ENCODE measurements at regions not wholly inside any gene's neighbourhood (a gene's known extent, or its start where the extent isn't known, plus 50 kb on each side); places are given as distances from the start of the nearest gene placed in this dataset.

GRCh38 chr3:30273304-30274072 lies 332.9 kb upstream of the TGFBR2 start:
- Histone ChIP-seq H3K27me3 (ENCODE audit: control insufficient read depth, extremely low read depth, insufficient read depth, low read length) (no peaks in the 10 kb centered on the region), H4K20me1 (ENCODE audit: control insufficient read depth, extremely low read depth, insufficient read depth, low read length) (no peaks in the 10 kb centered on the region), H3K4me2 (ENCODE audit: control insufficient read depth, extremely low read depth, insufficient read depth, low read depth, low read length) (no peak overlapping the region), H3K79me2 (ENCODE audit: control insufficient read depth, insufficient read depth, low read length) (no peaks in the 10 kb centered on the region), H3K9me3 (ENCODE audit: control insufficient read depth, low read depth, low read length) (peaks cover 2% of the 10 kb centered on the region), H3K36me3 (ENCODE audit: control insufficient read depth in 2 of 2, extremely low read depth in 1 of 2, insufficient read depth in 2 of 2, low read length in 2 of 2) (no peaks in the 10 kb centered on the region), H2AFZ (ENCODE audit: control insufficient read depth, low read length) (no peak overlapping the region), H3K4me3 (ENCODE audit: control insufficient read depth in 2 of 3, extremely low read depth in 1 of 3, insufficient read depth in 2 of 3, low read depth in 1 of 3, low read length in 3 of 3) (no peak overlapping the region), H3K27ac (ENCODE audit: control insufficient read depth, insufficient read depth, low read length) (no peak overlapping the region), H3K4me1 (ENCODE audit: control insufficient read depth, extremely low read depth, insufficient read depth, low read length) (no peaks in the 10 kb centered on the region), H3K9me1 (ENCODE audit: control insufficient read depth, extremely low read depth, insufficient read depth, low read length) (no peaks in the 10 kb centered on the region), H3K9ac (ENCODE audit: control insufficient read depth, extremely low read depth, insufficient read depth, low read length) (no peak overlapping the region)
- dilution Hi-C loops (cut with MboI; ENCODE audit: extremely low pct_ligation_motif_present, low sequenced_read_pairs): no loop called here
- DNase-seq (ENCODE audit: low read depth, low spot score): no peak
- no peak for FAIRE-seq
- TF ChIP-seq CTCF (optimal IDR thresholded peaks at IDR 0.05 in 1 of 3, IDR thresholded peaks at IDR 0.05 in 1 of 3, conservative IDR thresholded peaks at IDR 0.05 in 1 of 3; ENCODE audit: extremely low read depth in 1 of 3, insufficient read depth in 2 of 3, low read length in 3 of 3) (no peak), EZH2 (IDR thresholded peaks at IDR 0.05; ENCODE audit: low read length) (no peak)

GRCh38 chr3:30277494-30277893 lies 328.9 kb upstream of the TGFBR2 start:
- FAIRE-seq: no peak
- dilution Hi-C loops (cut with MboI; ENCODE audit: extremely low pct_ligation_motif_present, low sequenced_read_pairs): no loop called here
- TF ChIP-seq CTCF (optimal IDR thresholded peaks at IDR 0.05 in 1 of 3, IDR thresholded peaks at IDR 0.05 in 1 of 3, conservative IDR thresholded peaks at IDR 0.05 in 1 of 3; ENCODE audit: extremely low read depth in 1 of 3, insufficient read depth in 2 of 3, low read length in 3 of 3): no peak

More at GRCh38 chr3:30277494-30277893, 328.9 kb upstream of the TGFBR2 start:
- Histone ChIP-seq H3K4me1 (ENCODE audit: control insufficient read depth, extremely low read depth, insufficient read depth, low read length) (peaks cover 9% of the 10 kb centered on the region), H3K9ac (ENCODE audit: control insufficient read depth, extremely low read depth, insufficient read depth, low read length) (no peak overlapping the region), H3K27ac (ENCODE audit: control insufficient read depth, insufficient read depth, low read length) (no peak overlapping the region), H3K4me2 (ENCODE audit: control insufficient read depth, extremely low read depth, insufficient read depth, low read depth, low read length) (no peak overlapping the region), H2AFZ (ENCODE audit: control insufficient read depth, low read length) (no peak overlapping the region), H3K79me2 (ENCODE audit: control insufficient read depth, insufficient read depth, low read length) (no peaks in the 10 kb centered on the region), H3K27me3 (ENCODE audit: control insufficient read depth, extremely low read depth, insufficient read depth, low read length) (no peaks in the 10 kb centered on the region), H3K4me3 (ENCODE audit: control insufficient read depth in 2 of 3, extremely low read depth in 1 of 3, insufficient read depth in 2 of 3, low read depth in 1 of 3, low read length in 3 of 3) (no peak overlapping the region), H4K20me1 (ENCODE audit: control insufficient read depth, extremely low read depth, insufficient read depth, low read length) (no peaks in the 10 kb centered on the region), H3K36me3 (ENCODE audit: control insufficient read depth in 2 of 2, extremely low read depth in 1 of 2, insufficient read depth in 2 of 2, low read length in 2 of 2) (no peaks in the 10 kb centered on the region), H3K9me1 (ENCODE audit: control insufficient read depth, extremely low read depth, insufficient read depth, low read length) (no peaks in the 10 kb centered on the region), H3K9me3 (ENCODE audit: control insufficient read depth, low read depth, low read length) (peaks cover 2% of the 10 kb centered on the region)
- DNase-seq (ENCODE audit: low read depth, low spot score): no peak
